GM19023 (cell line): ENCODE measurements at regions not wholly inside any gene's neighbourhood (a gene's known extent, or its start where the extent isn't known, plus 50 kb on each side); places are given as distances from the start of the nearest gene placed in this dataset.

ENCODE experiments used
- ATAC-seq: cut with Tn5 transposase; IDR thresholded peaks from one replicate; pipeline ENCODE4 v1.9.1; 2021; ENCODE audit warnings: mild to moderate bottlenecking, moderate library complexity; ENCODE audit not compliant: unreplicated experiment

GRCh38 chr10:129105266-129105665 lies 361.8 kb upstream of the MGMT start:
- no peak for ATAC-seq

- ATAC-seq, result no peak
Measured at GRCh38 chr10:129106314-129106713, 360.7 kb upstream of the MGMT start.

- no peak for ATAC-seq
Measured at GRCh38 chr10:129107525-129107924, 359.5 kb upstream of the MGMT start.

- no peak for ATAC-seq
Measured at GRCh38 chr10:129108378-129108777, 358.7 kb upstream of the MGMT start.

GRCh38 chr10:129108994-129109393 lies 358.0 kb upstream of the MGMT start:
- ATAC-seq, result no peak

- no peak for ATAC-seq
Measured at GRCh38 chr10:129110780-129111179, 356.3 kb upstream of the MGMT start.

- ATAC-seq, result no peak
Measured at GRCh38 chr10:129111922-129112321, 355.1 kb upstream of the MGMT start.

GRCh38 chr10:129114588-129114987 lies 352.5 kb upstream of the MGMT start:
- ATAC-seq, result no peak

GRCh38 chr10:129116371-129116770 lies 350.7 kb upstream of the MGMT start:
- no peak for ATAC-seq

GRCh38 chr10:129120441-129120840 lies 346.6 kb upstream of the MGMT start:
- ATAC-seq, result no peak

GRCh38 chr10:129122846-129123245 lies 344.2 kb upstream of the MGMT start:
- no peak for ATAC-seq

GRCh38 chr10:129123428-129123827 lies 343.6 kb upstream of the MGMT start:
- ATAC-seq, result no peak

GRCh38 chr10:129126982-129127381 lies 340.1 kb upstream of the MGMT start:
- no peak for ATAC-seq

GRCh38 chr10:129131457-129132132 lies 335.4 kb upstream of the MGMT start:
- ATAC-seq, result no peak

GRCh38 chr10:129133856-129134255 lies 333.2 kb upstream of the MGMT start:
- ATAC-seq, result no peak

- no peak for ATAC-seq
Measured at GRCh38 chr10:129134371-129134770, 332.7 kb upstream of the MGMT start.

GRCh38 chr10:129135624-129136023 lies 331.4 kb upstream of the MGMT start:
- no peak for ATAC-seq

GRCh38 chr10:129136074-129136473 lies 331.0 kb upstream of the MGMT start:
- no peak for ATAC-seq

GRCh38 chr10:129136951-129137350 lies 330.1 kb upstream of the MGMT start:
- ATAC-seq, result no peak

- no peak for ATAC-seq
Measured at GRCh38 chr10:129140921-129141885, 325.8 kb upstream of the MGMT start.

- ATAC-seq, result no peak
Measured at GRCh38 chr10:129151281-129151680, 315.8 kb upstream of the MGMT start.

- no peak for ATAC-seq
Measured at GRCh38 chr10:129156406-129156805, 310.6 kb upstream of the MGMT start.
